Epithelial cell of proximal tubule (primary cell): ENCODE measurements at regions not wholly inside any gene's neighbourhood (a gene's known extent, or its start where the extent isn't known, plus 50 kb on each side); places are given as distances from the start of the nearest gene placed in this dataset.

Experiments
- DNase-seq: peaks from one replicate; pipeline ENCODE4 v3.0.0-alpha.2; 2011; ENCODE audit warnings: low read depth
- H3K4me3 ChIP-seq: 2 replicates; pipeline ENCODE4 v1.5.1; 2011; ENCODE audit warnings: low read depth, mild to moderate bottlenecking, low read length
- TF ChIP-seq, protein P1 (sequence below): conservative IDR thresholded peaks from 2 replicates; pipeline ENCODE4 v1.5.1; 2012; ENCODE audit warnings: low read depth, mild to moderate bottlenecking, low read length

DNA sequence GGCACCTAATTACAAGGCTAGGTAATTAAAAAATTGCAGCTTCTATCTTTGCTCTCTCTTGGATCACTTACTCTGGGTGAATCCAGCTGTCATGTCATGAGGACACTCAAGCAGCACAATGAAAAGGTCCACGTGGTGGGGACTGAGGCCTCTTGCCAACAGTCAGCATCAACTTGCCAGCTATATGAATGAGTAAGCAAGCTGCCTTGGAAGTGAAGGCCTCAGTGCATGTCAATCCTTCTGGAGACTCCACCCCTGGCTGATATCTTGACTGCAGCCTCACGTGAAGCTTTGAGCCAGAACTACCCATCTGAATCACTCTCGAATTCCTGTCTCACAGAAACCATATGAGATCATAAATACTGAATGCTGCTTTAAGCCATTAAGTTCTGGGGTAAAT, 140.5 kb downstream of the SNX18 start:
- TF ChIP-seq, protein P1, sequence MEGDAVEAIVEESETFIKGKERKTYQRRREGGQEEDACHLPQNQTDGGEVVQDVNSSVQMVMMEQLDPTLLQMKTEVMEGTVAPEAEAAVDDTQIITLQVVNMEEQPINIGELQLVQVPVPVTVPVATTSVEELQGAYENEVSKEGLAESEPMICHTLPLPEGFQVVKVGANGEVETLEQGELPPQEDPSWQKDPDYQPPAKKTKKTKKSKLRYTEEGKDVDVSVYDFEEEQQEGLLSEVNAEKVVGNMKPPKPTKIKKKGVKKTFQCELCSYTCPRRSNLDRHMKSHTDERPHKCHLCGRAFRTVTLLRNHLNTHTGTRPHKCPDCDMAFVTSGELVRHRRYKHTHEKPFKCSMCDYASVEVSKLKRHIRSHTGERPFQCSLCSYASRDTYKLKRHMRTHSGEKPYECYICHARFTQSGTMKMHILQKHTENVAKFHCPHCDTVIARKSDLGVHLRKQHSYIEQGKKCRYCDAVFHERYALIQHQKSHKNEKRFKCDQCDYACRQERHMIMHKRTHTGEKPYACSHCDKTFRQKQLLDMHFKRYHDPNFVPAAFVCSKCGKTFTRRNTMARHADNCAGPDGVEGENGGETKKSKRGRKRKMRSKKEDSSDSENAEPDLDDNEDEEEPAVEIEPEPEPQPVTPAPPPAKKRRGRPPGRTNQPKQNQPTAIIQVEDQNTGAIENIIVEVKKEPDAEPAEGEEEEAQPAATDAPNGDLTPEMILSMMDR: no peak
- DNase-seq: peak; percentile 33
- no peak overlapping the region for H3K4me3 ChIP-seq

DNA sequence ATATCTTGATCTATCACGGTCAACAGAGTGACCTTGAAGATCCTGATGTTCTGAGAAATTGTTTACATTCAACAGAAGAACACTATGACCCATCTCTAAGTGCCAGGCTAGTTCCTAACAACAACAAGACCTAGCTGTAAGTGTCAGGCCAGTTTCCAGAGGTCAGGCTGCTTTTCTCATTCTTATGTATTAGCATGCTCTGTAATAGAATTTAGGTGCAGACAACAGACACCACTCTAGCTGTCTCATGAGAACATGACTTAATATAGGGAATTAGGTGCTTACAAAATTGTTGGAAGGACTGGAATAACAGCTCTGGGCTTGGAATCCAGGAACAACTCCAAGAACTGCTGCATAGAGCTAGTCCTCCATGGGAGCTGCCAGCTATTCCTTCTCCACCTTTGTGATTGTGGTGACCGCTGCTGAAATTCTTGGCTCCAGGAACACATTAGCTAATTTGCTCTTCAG, 138.7 kb downstream of the SNX18 start:
- H3K4me3 ChIP-seq: no peak overlapping the region
- DNase-seq: no peak
- TF ChIP-seq, protein P1: no peak

DNA sequence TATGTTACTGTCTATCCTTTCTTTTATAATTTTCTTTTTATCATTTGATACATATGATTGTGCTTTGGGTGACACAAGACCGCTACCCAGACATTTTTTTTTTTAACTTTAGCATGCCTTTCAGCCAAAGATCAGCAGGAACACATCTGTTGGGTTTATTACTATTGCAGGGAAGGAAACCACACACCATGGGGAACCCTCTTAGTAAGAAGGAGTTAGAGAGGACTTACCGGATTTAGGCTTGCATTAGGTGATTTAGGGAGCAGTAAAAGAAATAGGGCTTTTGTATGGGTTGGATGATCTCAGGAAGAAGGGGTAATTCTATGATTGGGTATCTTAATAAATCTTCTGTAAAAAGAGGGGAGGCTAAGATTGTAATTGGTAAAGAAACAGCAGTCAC, 138.2 kb downstream of the SNX18 start:
- TF ChIP-seq, protein P1: no peak
- DNase-seq: no peak

DNA sequence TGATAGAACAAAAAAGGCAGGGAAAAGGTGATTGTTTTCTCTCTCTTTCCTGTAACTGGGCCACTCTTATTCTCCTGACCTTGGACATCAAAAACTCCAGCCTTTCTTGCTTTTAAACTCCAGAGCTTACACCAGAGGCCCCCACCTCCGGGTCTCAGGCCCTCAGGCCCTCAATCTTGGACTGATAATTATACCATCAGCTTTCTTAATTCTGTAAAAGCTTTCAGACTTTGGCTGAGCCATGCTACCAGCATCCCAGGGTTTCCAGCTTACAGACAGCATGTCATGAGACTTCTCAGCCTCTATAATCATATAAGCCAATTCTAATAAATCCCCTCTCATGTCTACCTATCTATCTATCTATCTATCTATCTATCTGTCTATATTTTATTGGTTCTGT, 137.7 kb downstream of the SNX18 start:
- no peak for DNase-seq

More for the DNA sequence above, 138.2 kb downstream of the SNX18 start:
- H3K4me3 ChIP-seq: no peak overlapping the region

DNA sequence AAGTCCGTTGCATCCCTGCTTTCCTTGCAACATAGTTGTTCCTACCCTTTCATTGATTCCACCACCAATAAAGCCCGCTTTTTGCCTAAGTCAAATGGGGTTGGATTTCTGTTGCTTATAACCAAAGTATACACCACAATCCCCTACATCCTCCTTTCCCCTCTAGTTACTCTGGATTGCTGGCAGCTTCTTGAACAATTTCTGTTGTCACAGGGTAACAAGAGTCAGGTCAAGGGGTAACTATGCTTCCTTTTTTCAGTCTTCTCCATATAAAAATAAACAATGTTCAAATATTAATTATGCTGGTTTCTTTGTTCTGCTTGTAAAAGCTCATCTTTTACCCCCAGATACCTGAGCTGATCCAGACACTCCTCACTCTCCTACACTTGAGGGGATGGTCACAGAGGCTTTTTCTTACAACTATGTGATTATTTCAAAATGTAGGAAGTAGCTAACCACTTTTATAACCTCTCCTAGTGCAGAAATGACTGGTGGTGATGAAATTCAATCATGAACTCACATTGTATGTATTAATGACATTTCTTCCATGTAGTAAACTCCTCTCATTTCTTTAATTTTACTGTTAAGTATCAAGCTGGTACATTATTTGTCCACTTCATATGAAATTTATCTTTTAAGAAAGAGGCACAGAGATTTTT, 136.5 kb downstream of the SNX18 start:
- no peak overlapping the region for H3K4me3 ChIP-seq
- DNase-seq: no peak
- TF ChIP-seq, protein P1: no peak

More for the DNA sequence above, 137.7 kb downstream of the SNX18 start:
- H3K4me3 ChIP-seq: no peak overlapping the region
- TF ChIP-seq, protein P1: no peak

DNA sequence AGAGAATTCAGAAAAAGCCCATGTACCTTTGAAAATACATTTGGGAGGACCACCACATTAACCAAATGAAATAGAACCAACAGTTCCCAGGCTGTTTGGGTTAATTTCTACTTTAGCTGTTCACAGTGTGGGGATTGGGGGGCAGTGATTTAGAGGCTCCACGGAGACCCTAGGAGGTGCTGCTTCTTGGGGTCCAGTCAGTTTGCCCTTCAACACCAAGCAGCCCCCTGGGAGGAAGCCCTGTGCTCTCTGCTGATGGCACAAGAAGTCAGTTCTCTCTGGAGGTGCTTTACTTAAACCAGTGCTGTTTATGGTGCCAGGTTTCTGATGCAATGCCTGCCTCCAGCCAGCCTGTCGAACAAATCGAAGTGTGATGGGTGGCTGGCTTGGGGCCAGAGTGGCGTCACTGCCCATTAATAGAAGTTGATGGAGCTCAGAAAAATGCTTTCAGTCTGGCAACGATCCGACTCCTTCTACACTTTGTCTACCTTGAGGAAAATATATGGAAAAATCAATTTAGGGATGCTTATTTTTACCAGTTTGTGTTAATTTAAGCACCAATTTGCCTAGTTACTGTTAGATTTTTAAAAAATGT, 134.0 kb downstream of the SNX18 start:
- TF ChIP-seq, protein P1: no peak
- DNase-seq: peak; percentile 56

More for the DNA sequence above, 134.0 kb downstream of the SNX18 start:
- no peak overlapping the region for H3K4me3 ChIP-seq
